HG03521 (cell line): ENCODE measurements at regions not wholly inside any gene's neighbourhood (a gene's known extent, or its start where the extent isn't known, plus 50 kb on each side); places are given as distances from the start of the nearest gene placed in this dataset.

Experiments used
- ATAC-seq: cut with Tn5 transposase; IDR thresholded peaks from one replicate; pipeline ENCODE4 v1.9.1; 2021; ENCODE audit warnings: mild to moderate bottlenecking, moderate library complexity; ENCODE audit not compliant: unreplicated experiment

- no peak for ATAC-seq
Observed at GRCh38 chr4:160877087-160877790, 1286.6 kb downstream of the FSTL5 start.

GRCh38 chr4:160880180-160880579 is 1283.6 kb downstream of the FSTL5 start:
- no peak for ATAC-seq

- ATAC-seq, result no peak
Observed at GRCh38 chr4:160887668-160888067, 1276.1 kb downstream of the FSTL5 start.

- ATAC-seq, result no peak
Observed at GRCh38 chr4:160894128-160894527, 1269.7 kb downstream of the FSTL5 start.

GRCh38 chr4:160894809-160895208 is 1269.0 kb downstream of the FSTL5 start:
- ATAC-seq, result no peak

GRCh38 chr4:160927311-160927710 is 1236.5 kb downstream of the FSTL5 start:
- no peak for ATAC-seq

GRCh38 chr4:160928482-160928881 is 1235.3 kb downstream of the FSTL5 start:
- ATAC-seq, result no peak

- no peak for ATAC-seq
Observed at GRCh38 chr4:160947653-160948052, 1216.1 kb downstream of the FSTL5 start.

GRCh38 chr4:160956875-160957274 is 1206.9 kb downstream of the FSTL5 start:
- no peak for ATAC-seq

- ATAC-seq, result no peak
Observed at GRCh38 chr4:160969925-160970324, 1193.9 kb downstream of the FSTL5 start.

GRCh38 chr4:160980091-160980490 is 1183.7 kb downstream of the FSTL5 start:
- no peak for ATAC-seq

GRCh38 chr4:160981083-160981482 is 1182.7 kb downstream of the FSTL5 start:
- no peak for ATAC-seq

GRCh38 chr4:160983035-160983434 is 1180.8 kb downstream of the FSTL5 start:
- ATAC-seq, result no peak

- ATAC-seq, result no peak
Observed at GRCh38 chr4:161002386-161002785, 1161.4 kb downstream of the FSTL5 start.

- ATAC-seq, result no peak
Observed at GRCh38 chr4:161003418-161004057, 1160.3 kb downstream of the FSTL5 start.

- ATAC-seq, result no peak
Observed at GRCh38 chr4:161005746-161006145, 1158.1 kb downstream of the FSTL5 start.

GRCh38 chr4:161008527-161008926 is 1155.3 kb downstream of the FSTL5 start:
- ATAC-seq, result no peak

GRCh38 chr4:161010227-161010626 is 1153.6 kb downstream of the FSTL5 start:
- ATAC-seq, result no peak
